Natural killer cell (primary cell): ENCODE measurements at regions not wholly inside any gene's neighbourhood (a gene's known extent, or its start where the extent isn't known, plus 50 kb on each side); places are given as distances from the start of the nearest gene placed in this dataset.

Experiments
- ATAC-seq, 3 donors: fragments of 150-1000 bp in 2 of 3; fragments of 200-7000 bp in 1 of 3; cut with Tn5 transposase; 1 replicate in 1 of 3; 2 replicates in 2 of 3; pipeline ENCODE4 v1.10.0; 2021; ENCODE audit warnings: mild to moderate bottlenecking in 2 of 3, moderate library complexity in 2 of 3
- DNase-seq, 2 donors: peaks; one replicate each; pipeline versions ENCODE4 v3.0.0 to v3.0.0-alpha.2; 2013 to 2021; ENCODE audit warnings: mixed read lengths in 1 of 2
- H3K27ac ChIP-seq: one replicate; pipeline ENCODE4 v1.5.1; 2013; ENCODE audit warnings: mild to moderate bottlenecking, low read length
- H3K27me3 ChIP-seq: one replicate; pipeline ENCODE4 v1.6.1; 2013; ENCODE audit warnings: low read length; ENCODE audit not compliant: control insufficient read depth, insufficient read depth
- H3K36me3 ChIP-seq: one replicate; pipeline ENCODE4 v1.6.1; 2013; ENCODE audit warnings: low read length; ENCODE audit not compliant: control insufficient read depth, insufficient read depth
- H3K4me1 ChIP-seq: one replicate; pipeline ENCODE4 v1.6.1; 2013; ENCODE audit warnings: low read length; ENCODE audit not compliant: control insufficient read depth, insufficient read depth
- H3K4me3 ChIP-seq: one replicate; pipeline ENCODE4 v1.5.1; 2013; ENCODE audit warnings: low read length
- H3K9me3 ChIP-seq: one replicate; pipeline ENCODE4 v1.6.1; 2013; ENCODE audit warnings: low read length; ENCODE audit not compliant: control insufficient read depth, insufficient read depth
- H3K27ac Mint-ChIP-seq, 2 donors: one replicate each; pipeline ENCODE4 v1.8.0; 2022; ENCODE audit warnings: mild to moderate bottlenecking in 2 of 2, mixed read lengths in 2 of 2, moderate library complexity in 1 of 2
- H3K27me3 Mint-ChIP-seq, 2 donors: one replicate each; pipeline ENCODE4 v1.8.0; 2022; ENCODE audit warnings: low read depth in 2 of 2, mixed read lengths in 2 of 2
- H3K36me3 Mint-ChIP-seq: one replicate; pipeline ENCODE4 v1.8.0; 2022; ENCODE audit warnings: mixed read lengths
- H3K4me1 Mint-ChIP-seq, 2 donors: one replicate each; pipeline ENCODE4 v1.8.0; 2022; ENCODE audit warnings: mixed read lengths in 2 of 2
- H3K4me3 Mint-ChIP-seq: one replicate; pipeline ENCODE4 v1.8.0; 2022; ENCODE audit warnings: mild to moderate bottlenecking, moderate library complexity, mixed read lengths
- H3K9me3 Mint-ChIP-seq, 2 donors: one replicate each; pipeline ENCODE4 v1.8.0; 2022; ENCODE audit warnings: mixed read lengths in 2 of 2
- CTCF ChIP-seq: fragments of 200-600 bp; IDR thresholded peaks from one replicate; pipeline ENCODE4 v1.8.0; 2022; ENCODE audit warnings: antibody characterized with exemption
- WGBS: methylation state at CpG from one replicate; pipeline ENCODE4 v1.1.7; 2013; ENCODE audit warnings: missing lambda C conversion rate; ENCODE audit not compliant: insufficient coverage; 5-methylcytosine and 5-hydroxymethylcytosine counted together
- intact Hi-C: fragments of 100-400 bp; cut with micrococcal nuclease; formaldehyde crosslinking; loops from one replicate; pipeline ENCODE4 v1.14.2; 2022

GRCh38 chr10:47239211-47239610 lies 60.8 kb upstream of the GDF10 start:
- Mint-ChIP-seq H3K4me1 (no peaks in the 10 kb centered on the region), H3K27me3 (peaks cover 0 to 3% of the 10 kb centered on the region in 2 donors), H3K36me3 (no peaks in the 10 kb centered on the region), H3K4me3 (no peak overlapping the region), H3K9me3 (no peaks in the 10 kb centered on the region), H3K27ac (no peak overlapping the region)
- no peaks in the 10 kb centered on the region for H3K9me3 ChIP-seq
- DNase-seq (no peak), ATAC-seq (no peak)
- H3K4me1 ChIP-seq, result no peaks in the 10 kb centered on the region
- intact Hi-C loops, result no loop called here
- H3K27me3 ChIP-seq, result no peaks in the 10 kb centered on the region
- H3K36me3 ChIP-seq, result no peaks in the 10 kb centered on the region
- TF ChIP-seq CTCF, result no peak
- no peak overlapping the region for H3K27ac ChIP-seq
- WGBS, result 73% methylated on average over 3 of the region's 3 CpGs
- no peak overlapping the region for H3K4me3 ChIP-seq

GRCh38 chr10:47240173-47240572 lies 59.8 kb upstream of the GDF10 start:
- no peak overlapping the region for H3K4me3 ChIP-seq
- Mint-ChIP-seq H3K27me3 (peaks cover 0 to 3% of the 10 kb centered on the region in 2 donors), H3K4me3 (no peak overlapping the region), H3K4me1 (no peaks in the 10 kb centered on the region), H3K27ac (no peak overlapping the region), H3K36me3 (no peaks in the 10 kb centered on the region), H3K9me3 (no peaks in the 10 kb centered on the region)
- no peak for TF ChIP-seq CTCF
- H3K9me3 ChIP-seq, result no peaks in the 10 kb centered on the region
- H3K27ac ChIP-seq, result no peak overlapping the region
- WGBS, result 91% methylated on average over 1 of the region's 1 CpG
- DNase-seq (no peak), ATAC-seq (no peak)
- no peaks in the 10 kb centered on the region for H3K4me1 ChIP-seq
- intact Hi-C loops, result no loop called here
- no peaks in the 10 kb centered on the region for H3K27me3 ChIP-seq
- no peaks in the 10 kb centered on the region for H3K36me3 ChIP-seq

- H3K4me1 ChIP-seq, result no peaks in the 10 kb centered on the region
- no peaks in the 10 kb centered on the region for H3K9me3 ChIP-seq
- intact Hi-C loops, result no loop called here
- no peak overlapping the region for H3K4me3 ChIP-seq
- DNase-seq, result no peak
- no peaks in the 10 kb centered on the region for H3K27me3 ChIP-seq
- H3K27ac Mint-ChIP-seq, result no peak overlapping the region
- WGBS, result 76% methylated on average over 2 of the region's 2 CpGs
- ATAC-seq, result no peak
- no peak overlapping the region for H3K4me3 Mint-ChIP-seq
- no peaks in the 10 kb centered on the region for H3K36me3 Mint-ChIP-seq
- H3K27me3 Mint-ChIP-seq, result peaks cover 0 to under 1% of the 10 kb centered on the region in 2 donors
- no peaks in the 10 kb centered on the region for H3K9me3 Mint-ChIP-seq
- H3K36me3 ChIP-seq, result no peaks in the 10 kb centered on the region
- no peak overlapping the region for H3K27ac ChIP-seq
- H3K4me1 Mint-ChIP-seq, result no peaks in the 10 kb centered on the region
- TF ChIP-seq CTCF, result no peak
Observed at GRCh38 chr10:47241256-47241655, 58.7 kb upstream of the GDF10 start.
